GM18868 (cell line): ENCODE measurements at regions not wholly inside any gene's neighbourhood (a gene's known extent, or its start where the extent isn't known, plus 50 kb on each side); places are given as distances from the start of the nearest gene placed in this dataset.

ENCODE experiments used
- ATAC-seq: cut with Tn5 transposase; IDR thresholded peaks from one replicate; pipeline ENCODE4 v1.9.1; 2021; ENCODE audit warnings: mild to moderate bottlenecking, moderate library complexity; ENCODE audit not compliant: unreplicated experiment

DNA sequence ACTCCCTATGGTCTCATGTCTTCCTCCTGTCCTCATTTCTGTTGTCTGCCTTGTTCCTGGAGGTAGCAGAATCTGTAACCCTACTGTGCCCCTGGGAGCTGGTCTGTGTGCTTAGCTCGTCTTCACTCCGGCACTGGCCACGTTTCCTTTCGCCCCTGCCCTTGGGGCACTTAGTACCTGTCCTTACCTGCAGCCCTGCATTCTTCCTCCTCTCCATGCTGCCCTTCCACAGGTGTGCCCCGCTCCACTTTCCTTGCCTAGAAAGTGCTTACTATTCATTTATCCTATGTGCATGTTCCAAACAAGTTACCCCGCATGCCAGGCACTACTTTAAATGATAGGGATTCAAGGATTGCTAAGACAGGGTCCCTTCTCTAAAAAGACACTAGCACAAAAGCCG lies 199.9 kb upstream of the ZMIZ1 start:
- ATAC-seq, result no peak

DNA sequence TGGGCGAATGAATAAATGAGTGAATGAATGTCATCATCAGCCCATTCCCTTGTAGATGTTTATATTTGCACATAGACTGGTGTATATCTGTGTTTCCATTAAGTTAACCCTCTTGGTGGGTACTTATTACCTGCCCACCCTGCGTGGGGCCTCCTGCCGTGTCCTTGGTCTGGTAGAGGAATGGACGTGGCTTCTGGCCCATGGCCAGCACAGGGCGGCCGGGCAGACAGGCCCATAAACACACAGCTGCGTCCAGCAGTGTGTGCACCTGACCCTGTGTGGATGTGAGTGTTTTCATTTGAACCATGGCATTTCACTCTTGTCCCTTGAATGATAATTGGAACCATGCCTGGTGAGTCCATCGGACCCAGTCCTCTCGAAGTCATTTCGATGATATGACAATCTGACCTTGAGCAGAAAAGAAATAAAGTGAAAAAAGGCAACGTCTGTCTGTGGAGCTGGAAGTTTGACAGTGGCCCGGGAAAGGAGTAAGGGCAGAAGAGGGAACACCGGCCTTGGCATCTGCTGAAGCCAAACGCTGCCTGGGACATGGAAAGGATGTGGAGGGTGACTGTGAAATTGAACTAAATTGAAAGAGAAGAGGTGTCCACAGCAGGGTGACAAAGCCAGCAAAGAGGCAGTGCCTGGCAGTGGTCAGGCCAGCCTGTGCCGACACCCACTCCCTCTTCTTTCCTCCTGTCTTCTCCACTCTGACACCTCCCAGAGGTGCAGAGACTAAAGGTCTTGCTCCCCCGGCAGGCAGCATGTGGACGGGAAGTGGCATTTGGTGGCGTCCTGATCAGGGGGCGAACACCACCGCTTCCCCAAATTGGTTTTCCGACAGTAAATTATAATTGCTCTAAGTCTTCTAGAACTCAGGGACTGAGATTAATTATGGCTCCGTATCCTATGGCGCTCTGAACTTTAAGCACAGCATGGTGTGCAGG lies 199.0 kb upstream of the ZMIZ1 start:
- ATAC-seq, result no peak

GRCh38 chr10:78870458-78870857 lies 198.3 kb upstream of the ZMIZ1 start:
- no peak for ATAC-seq

- ATAC-seq, result no peak
Observed at GRCh38 chr10:78871796-78872195, 197.0 kb upstream of the ZMIZ1 start.

DNA sequence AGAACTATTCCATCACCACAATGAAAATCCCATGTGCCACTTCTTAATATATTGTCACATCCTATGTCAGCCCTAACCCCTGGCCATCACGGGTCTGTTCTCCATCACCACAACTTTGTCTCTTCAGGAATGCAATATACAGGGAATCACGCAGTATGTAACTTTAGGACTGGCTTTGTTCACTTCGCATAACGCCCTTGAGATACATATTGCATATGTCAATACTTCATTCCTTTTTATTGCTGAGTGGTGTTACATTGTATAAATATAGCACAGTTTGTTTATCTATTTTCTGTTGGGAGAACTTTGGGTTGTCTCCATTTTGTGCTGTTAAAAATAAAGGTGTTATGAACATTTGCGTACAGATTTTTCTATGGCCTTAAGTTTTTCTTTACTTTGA lies 195.4 kb upstream of the ZMIZ1 start:
- no peak for ATAC-seq

DNA sequence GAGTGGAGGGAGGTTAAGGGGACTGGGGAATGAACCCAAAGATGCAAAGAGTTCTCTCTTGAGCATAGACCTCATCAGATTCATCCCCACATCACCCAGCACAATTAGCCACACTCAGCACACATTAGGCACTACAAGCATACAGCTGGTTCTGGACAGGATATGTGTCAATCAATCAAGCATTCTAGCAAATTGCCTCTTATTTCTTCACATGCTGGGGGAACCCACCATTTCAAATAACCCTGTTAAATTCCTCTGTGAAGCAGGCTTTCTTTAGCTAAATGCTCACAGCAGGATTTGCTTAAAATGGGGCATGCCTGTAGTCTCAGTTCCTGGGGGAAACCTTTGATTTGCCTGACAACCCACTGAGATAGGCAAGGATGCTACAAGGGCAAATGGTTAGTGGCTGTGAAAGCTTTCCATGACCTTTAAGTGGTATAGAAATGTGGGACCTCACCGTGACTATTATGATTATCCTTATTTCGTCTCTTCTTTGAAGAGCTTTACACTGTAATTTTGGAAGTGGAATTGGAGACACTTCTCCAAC lies 193.4 kb upstream of the ZMIZ1 start:
- no peak for ATAC-seq

DNA sequence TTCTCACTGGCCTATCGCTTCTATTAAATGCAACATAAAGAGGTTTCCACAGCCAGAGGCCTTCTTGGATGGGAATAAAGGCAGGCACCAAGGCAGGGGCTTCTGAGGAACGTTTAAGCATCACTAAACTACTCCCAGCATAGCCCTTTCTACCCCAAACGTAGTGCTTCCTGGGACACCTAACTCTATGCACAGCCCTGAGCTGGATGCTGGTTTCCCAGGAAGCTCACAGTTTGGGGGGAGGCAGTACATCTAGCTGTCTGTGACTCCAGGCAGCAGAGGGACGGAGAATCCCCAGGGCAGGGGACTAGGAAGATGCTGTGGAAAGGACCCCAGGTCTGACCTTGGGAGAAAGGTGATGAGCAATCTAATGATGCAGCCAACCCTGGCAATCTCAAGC lies 192.8 kb upstream of the ZMIZ1 start:
- no peak for ATAC-seq

DNA sequence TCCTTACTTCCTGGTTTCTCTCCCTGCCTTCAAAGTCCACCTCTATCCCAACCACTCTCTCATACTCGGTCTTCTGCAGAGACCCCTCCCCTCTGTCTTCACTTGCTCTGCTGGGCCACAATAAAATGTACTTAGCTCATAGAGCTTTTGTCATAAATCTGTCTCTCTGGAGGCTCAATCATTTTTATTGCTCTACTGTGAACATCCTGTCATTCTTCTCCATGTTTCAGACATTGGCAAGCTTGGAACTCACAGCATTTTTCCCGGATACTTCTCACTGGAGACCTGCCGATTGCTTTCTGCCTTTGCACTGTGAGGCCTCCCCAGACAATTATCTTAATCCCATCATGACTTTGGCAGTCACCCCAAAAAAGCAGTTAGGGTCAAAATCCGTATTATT lies 192.3 kb upstream of the ZMIZ1 start:
- ATAC-seq, result no peak

DNA sequence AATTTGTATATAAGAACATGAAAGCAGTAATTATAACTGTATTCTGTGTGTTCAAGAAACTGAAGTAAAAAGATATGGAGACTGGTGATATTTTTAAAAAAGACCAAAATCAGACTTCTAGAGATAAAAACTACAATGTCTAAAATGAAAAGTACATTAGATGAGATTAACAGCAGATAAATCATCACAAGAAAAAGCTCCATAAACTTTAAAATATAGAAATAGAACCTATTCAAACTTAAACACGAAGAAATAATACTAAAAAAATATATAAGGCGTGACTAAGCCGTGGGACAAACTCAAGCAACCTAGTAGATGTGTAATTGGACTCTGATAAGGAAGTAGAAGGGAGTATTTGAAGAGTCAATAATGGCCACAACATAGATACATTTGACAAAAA lies 189.1 kb upstream of the ZMIZ1 start:
- ATAC-seq, result no peak

GRCh38 chr10:78886129-78886528 lies 182.6 kb upstream of the ZMIZ1 start:
- ATAC-seq, result no peak

DNA sequence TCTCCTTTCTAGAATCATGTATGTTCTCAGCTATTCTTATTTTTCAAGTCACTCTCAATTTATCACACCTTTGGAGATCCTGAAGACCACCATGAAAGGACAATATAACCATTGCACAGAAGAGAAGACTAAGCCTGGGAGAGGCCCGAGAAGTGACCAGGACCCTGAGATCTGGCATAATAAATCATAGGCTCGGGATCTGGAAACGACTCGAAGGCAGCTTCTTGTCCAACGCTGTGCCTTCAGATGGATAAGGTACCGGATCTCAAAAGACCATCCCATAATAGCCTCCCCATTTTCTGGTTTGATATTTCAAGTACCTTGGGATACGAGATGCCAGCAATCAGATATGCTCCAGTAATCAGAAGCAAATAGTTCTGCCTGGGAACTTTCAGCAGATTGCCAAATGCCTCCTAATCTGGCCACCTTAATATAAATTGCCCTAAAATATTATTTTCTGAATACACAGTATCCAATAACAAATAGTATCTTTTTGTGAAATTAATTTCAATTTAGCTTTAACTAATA lies 179.2 kb upstream of the ZMIZ1 start:
- no peak for ATAC-seq

DNA sequence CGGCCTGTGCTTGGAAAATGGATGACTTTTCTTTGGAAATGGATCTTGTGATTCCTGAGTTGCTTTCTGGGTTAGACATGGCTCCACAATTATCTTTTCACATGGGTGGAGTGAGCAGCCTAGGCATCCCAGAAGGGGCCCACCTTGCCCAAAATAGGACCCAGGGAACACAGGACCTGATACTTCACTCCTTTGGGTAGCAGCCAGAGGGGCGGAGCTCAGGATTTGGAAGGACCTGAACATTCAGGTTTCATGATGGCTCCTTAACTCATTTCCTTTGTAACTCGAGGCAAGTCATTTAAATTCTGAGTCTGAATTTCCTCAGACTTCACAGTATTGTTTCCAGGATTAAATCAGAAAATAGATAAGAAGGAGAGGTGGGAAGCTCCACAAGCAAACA lies 178.3 kb upstream of the ZMIZ1 start:
- no peak for ATAC-seq

DNA sequence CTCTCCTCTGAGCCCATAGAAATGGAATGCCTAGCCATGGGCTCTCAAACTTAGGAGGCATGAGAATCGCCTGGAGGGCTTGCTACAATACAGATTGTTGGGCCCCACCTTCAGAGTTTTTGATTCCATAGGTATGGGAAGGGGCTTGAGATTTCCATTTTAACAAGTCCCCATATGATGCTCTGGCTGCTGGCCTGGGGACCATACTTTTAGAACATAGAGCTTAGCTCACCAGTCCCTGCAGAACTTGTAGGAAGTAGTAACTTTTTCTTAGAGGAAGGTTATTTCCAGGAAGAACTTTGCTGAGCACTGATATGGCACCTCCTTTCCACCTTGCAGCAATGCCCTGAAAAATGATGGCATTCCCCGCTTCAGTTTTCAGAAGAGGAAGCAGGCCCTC lies 177.0 kb upstream of the ZMIZ1 start:
- ATAC-seq, result no peak

DNA sequence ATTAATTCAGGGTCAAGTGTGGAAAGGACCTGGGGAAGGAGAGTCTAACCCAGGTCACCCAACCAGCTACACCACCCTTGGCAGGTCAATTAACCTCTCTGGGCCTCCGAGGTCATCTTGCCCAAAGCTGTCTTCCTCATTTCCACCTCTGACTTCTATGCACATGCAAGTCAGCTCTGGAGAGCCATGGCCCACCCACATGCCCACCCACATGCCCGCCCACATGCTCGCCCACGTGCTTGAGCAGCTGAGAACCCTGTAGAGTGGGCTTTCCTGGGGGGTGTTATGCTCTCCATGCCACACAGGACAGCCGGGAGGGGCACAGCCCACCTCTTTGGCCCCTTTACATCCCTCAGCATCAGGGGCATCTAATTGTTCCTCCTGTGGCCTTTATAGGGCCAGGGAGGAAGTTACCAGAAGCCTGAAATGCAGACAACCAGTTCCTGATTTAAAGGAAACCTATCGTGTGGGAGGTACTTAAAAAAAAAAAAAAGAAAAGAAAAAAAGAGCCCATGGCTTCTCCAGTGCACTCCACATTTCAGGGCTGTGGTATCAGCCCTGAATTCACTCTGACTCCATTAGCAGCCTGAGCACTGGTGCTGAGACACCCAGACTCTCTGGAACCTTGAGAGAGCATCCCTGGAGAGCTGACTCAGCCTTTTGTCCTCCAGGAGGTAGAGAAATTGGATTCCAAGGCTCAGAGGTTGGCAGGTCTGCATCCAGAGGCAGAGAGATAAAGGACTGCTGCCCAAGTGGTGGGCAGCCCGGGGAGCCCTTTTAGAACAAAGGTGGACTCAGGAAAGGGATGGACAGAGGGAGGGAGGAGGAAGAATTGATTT lies 176.2 kb upstream of the ZMIZ1 start:
- no peak for ATAC-seq

DNA sequence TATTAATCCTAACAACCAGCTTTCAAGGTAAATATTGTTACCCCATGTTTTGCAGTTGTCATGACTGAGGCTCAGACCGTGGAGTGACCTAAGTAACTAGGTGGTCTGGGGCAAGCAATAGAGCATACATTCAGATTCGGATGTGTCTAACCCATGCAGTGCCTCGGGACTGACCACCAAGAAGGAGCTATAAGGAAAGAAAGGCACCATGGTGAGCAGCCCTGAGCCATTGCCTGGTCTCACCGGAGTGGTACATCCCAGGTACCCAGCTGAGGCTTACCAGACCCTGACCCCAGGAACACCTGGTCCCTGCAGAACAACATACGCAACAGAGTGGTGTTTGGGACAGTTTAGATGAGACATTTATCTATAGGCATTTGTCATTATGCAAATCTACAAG lies 175.5 kb upstream of the ZMIZ1 start:
- ATAC-seq, result no peak

DNA sequence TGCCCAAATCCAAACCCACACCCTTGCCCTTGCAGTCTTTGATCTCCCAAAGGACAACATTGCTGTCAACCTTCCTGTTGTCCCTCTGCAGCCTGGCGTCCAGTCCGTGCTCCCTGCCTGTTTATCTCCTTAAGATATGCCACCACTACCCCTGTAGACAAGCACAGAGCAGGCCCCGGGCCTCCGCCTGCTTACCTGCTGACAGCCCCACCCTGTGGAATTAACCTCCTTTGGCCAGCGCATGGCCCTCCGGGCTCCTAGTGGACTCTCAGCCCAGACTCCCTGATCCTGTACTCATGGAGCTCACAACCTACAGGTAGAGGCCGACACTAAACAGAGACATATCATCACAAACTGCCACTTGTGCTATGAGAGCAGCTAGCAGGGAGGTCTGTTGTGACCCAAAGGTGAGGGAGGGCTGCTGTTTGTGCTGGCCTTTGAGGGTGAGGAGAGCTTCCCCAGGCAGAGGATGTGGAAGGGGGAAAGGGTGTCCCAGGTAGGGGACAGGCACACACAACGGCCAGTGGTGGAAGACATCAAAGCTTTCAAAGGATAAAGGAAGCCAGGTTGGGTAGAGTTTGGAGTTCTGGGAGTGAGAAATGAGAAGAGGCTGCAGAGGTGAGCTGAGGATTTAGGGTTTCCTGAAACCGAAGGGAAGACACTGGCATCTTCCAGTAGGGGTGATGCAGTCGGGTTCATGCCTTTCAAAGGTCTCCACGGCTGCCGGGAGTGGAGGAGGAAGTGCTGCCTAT lies 174.5 kb upstream of the ZMIZ1 start:
- no peak for ATAC-seq

- no peak for ATAC-seq
Observed at GRCh38 chr10:78894841-78895195, 173.9 kb upstream of the ZMIZ1 start.

DNA sequence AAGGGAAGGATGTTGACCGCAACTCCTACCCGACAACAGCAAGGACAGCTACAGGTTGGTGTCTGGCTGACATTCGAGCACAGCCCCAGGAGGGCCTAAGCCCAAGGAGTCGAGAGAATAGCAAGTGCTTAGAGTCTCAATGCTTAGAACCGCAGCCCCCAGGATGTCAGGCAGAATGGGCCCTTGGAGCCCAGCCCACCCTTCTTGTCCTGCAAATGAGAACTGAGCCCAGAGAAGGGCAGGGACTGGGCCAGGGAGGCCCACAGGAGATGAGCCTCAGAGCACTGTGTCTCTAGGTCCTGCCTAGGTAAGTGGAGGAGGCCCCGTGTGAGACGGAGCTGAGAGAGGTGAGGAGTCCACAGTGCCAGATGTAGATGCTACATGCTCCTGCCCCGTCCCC lies 173.3 kb upstream of the ZMIZ1 start:
- ATAC-seq, result no peak

DNA sequence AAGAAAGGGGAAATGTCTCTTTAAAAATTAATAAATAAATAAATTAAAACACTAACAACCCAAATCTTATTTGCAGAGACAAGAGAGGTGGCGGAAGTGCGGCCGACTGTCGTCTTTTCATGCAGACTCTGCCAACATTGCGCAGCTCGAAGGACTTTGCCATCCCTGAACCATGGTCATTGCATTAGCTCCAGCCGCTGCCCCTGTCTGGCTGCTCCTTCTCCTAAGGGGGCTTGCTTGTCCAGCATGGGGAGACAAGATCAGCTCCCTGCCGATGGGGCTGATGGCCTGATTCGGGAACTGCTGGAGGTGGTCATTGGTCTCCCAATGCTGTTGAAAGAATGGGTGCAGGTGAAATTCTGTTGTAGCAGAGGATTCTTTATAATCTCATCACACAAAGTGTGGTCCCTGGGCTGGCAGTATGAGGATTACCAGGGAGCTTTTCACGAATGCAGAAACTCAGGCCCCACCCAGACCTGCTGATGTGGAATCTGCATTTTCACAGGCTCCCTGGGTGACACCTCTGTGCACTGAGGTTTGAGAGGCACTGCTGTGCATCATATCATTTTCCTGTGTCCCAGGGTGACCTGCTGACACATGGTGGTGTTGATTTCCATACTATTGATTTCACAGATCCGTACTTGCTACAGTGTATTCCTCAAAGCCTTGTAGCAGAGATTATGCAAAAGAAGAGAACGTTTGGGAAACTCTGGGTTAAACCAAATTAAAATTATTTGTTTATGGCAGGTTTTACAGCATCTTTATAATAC lies 172.4 kb upstream of the ZMIZ1 start:
- no peak for ATAC-seq
